K562 (cell line): ENCODE measurements at regions not wholly inside any gene's neighbourhood (a gene's known extent, or its start where the extent isn't known, plus 50 kb on each side); places are given as distances from the start of the nearest gene placed in this dataset.

Experiments
- ATAC-seq: fragments of 200-7000 bp; cut with Tn5 transposase; 3 replicates; pipeline ENCODE4 v1.9.1; 2020; ENCODE audit warnings: moderate library complexity
- BruUV-seq: library from RNA; stranded (reverse); fragments of 400-500 nt; replicated peaks from 2 replicates; lab custom pipeline; 2021; lab: Mats Ljungman, UMichigan
- CTCF ChIA-PET: fragments of 300-600 bp; formaldehyde crosslinking; extraction: SDS; loops from one replicate; lab custom pipeline; 2021; ENCODE audit warnings: low intra/inter-chr PET ratio; lab: Yijun Ruan, JAX
- POLR2A ChIA-PET: fragments of 300-600, 350-650 bp; sonication (Branson Sonifier 250); formaldehyde crosslinking; extraction: SDS; loops from one replicate; lab custom pipeline; 2021; ENCODE audit warnings: antibody characterized with exemption, inconsistent platforms; lab: Yijun Ruan, JAX
- DNase-seq, 4 experiments: peaks; one replicate each; pipeline versions ENCODE4 v3.0.0 to v3.0.0-alpha.2; 2011 to 2018; ENCODE audit warnings: low spot score in 3 of 4, mixed read lengths in 3 of 4; ENCODE audit errors: extremely low read depth in 1 of 4
- FAIRE-seq: peaks from 2 replicates; lab custom pipeline; 2011; peaks lifted over from hg19 to GRCh38; lab: Jason Lieb, UNC
- H2AFZ ChIP-seq: 2 replicates; pipeline ENCODE4 v1.6.0; 2011; ENCODE audit warnings: low read depth, low read length, control low read depth, inconsistent platforms
- H3K27ac ChIP-seq: fragments of 200-600 bp; 3 replicates; pipeline ENCODE4 v1.8.0; 2011; ENCODE audit warnings: low read depth, mild to moderate bottlenecking, control low read depth, inconsistent platforms, low read length, moderate library complexity, mixed read lengths; ENCODE audit errors: extremely low read depth
- H3K27me3 ChIP-seq, 2 experiments: fragments of 300-600 bp in 1 of 2; 2 replicates in 1 of 2; 3 replicates in 1 of 2; pipeline versions ENCODE4 v1.6.0 to v1.8.0; 2011; ENCODE audit warnings: inconsistent platforms in 2 of 2, low read length in 2 of 2, mild to moderate bottlenecking in 1 of 2, mixed read lengths in 1 of 2, moderate library complexity in 1 of 2; ENCODE audit not compliant: control insufficient read depth in 2 of 2, insufficient read depth in 2 of 2
- H3K36me3 ChIP-seq: fragments of 300-600 bp; 3 replicates; pipeline ENCODE4 v1.8.0; 2011; ENCODE audit warnings: mild to moderate bottlenecking, low read length, inconsistent platforms; ENCODE audit not compliant: control insufficient read depth, insufficient read depth
- H3K4me1 ChIP-seq, 2 experiments: fragments of 200-600 bp in 1 of 2; replicated peaks in 1 of 2; 2 replicates in 1 of 2; 3 replicates in 1 of 2; pipeline versions ENCODE4 v1.5.1 to v1.8.0; 2011; ENCODE audit warnings: inconsistent platforms in 2 of 2, low read length in 2 of 2, mild to moderate bottlenecking in 1 of 2, mixed read lengths in 1 of 2, moderate library complexity in 1 of 2; ENCODE audit not compliant: control insufficient read depth in 2 of 2, insufficient read depth in 2 of 2
- H3K4me2 ChIP-seq: 2 replicates; pipeline ENCODE4 v1.6.1; 2011; ENCODE audit warnings: low read length, control low read depth, inconsistent platforms, mixed read lengths; ENCODE audit not compliant: insufficient read depth
- H3K4me3 ChIP-seq: fragments of 200-600 bp; sonication (generic), shearing (Covaris generic); 2 replicates; pipeline ENCODE4 v1.5.1; 2016; ENCODE audit warnings: control low read depth, inconsistent platforms
- H3K79me2 ChIP-seq: fragments of 200-600 bp; 3 replicates; pipeline ENCODE4 v1.8.0; 2011; ENCODE audit warnings: low read length, inconsistent platforms; ENCODE audit not compliant: control insufficient read depth, insufficient read depth
- H3K9ac ChIP-seq, 2 experiments: 2 replicates each; pipeline versions ENCODE4 v1.6.0 to v1.6.1; 2011; ENCODE audit warnings: low read depth in 2 of 2, low read length in 2 of 2, control low read depth in 1 of 2, inconsistent platforms in 1 of 2, mild to moderate bottlenecking in 1 of 2, mixed read lengths in 1 of 2; ENCODE audit not compliant: insufficient read depth in 1 of 2
- H3K9me1 ChIP-seq: one replicate; pipeline ENCODE4 v1.6.0; 2011; ENCODE audit warnings: inconsistent platforms, mild to moderate bottlenecking, low read length, moderate library complexity; ENCODE audit not compliant: control insufficient read depth, insufficient read depth
- H3K9me3 ChIP-seq: replicated peaks from 2 replicates; pipeline ENCODE4 v1.5.1; 2011; ENCODE audit warnings: low read depth, low read length, inconsistent platforms; ENCODE audit not compliant: control insufficient read depth, insufficient read depth
- H4K20me1 ChIP-seq: replicated peaks from 2 replicates; pipeline ENCODE4 v1.6.1; 2011; ENCODE audit warnings: low read length, inconsistent platforms, mixed read lengths; ENCODE audit not compliant: control insufficient read depth, insufficient read depth
- NFRKB ChIP-seq: fragments of 450-650 bp; IDR thresholded peaks from 2 replicates; pipeline ENCODE4 v1.6.1; 2016; ENCODE audit warnings: low read depth
- PPARD ChIP-seq: fragments of 250-450 bp; sonication (Bioruptor Pico); IDR thresholded peaks from 2 replicates; pipeline ENCODE4 v1.8.0; 2022; ENCODE audit warnings: inconsistent platforms, mild to moderate bottlenecking, moderate library complexity
- RAD51 ChIP-seq: fragments of 450-650 bp; IDR thresholded peaks from 2 replicates; pipeline ENCODE4 v1.7.1; 2016; ENCODE audit warnings: low read depth, mild to moderate bottlenecking, borderline replicate concordance
- in situ Hi-C: fragments of 300-500 bp; cut with MboI; formaldehyde crosslinking; loops from 4 replicates; pipeline ENCODE4 v1.15.0; 2018; ENCODE audit warnings: inconsistent platforms, mixed read lengths
- intact Hi-C: fragments of 100-400 bp; cut with micrococcal nuclease; formaldehyde crosslinking; loops from 2 replicates; pipeline ENCODE4 v1.14.2; 2022
- TF ChIP-seq, protein P1 (sequence below): fragments of 250-450 bp; sonication (Bioruptor Pico); IDR thresholded peaks from 2 replicates; pipeline ENCODE4 v1.4.0; 2020
- TF ChIP-seq, protein P2 (sequence below): fragments of 250-450 bp; sonication (Bioruptor Pico); IDR thresholded peaks from 2 replicates; pipeline ENCODE4 v1.5.0; 2021; ENCODE audit warnings: mild to moderate bottlenecking, moderate library complexity

GRCh38 chr5:98066910-98067309 lies 706.6 kb upstream of the RGMB start:
- H3K36me3 ChIP-seq = no peaks in the 10 kb centered on the region
- no peak overlapping the region for H3K4me2 ChIP-seq
- no peak overlapping the region for H2AFZ ChIP-seq
- TF ChIP-seq NFRKB (no peak), RAD51 (no peak), PPARD (CRISPR knock-in tag) (no peak)
- TF ChIP-seq, protein P1, sequence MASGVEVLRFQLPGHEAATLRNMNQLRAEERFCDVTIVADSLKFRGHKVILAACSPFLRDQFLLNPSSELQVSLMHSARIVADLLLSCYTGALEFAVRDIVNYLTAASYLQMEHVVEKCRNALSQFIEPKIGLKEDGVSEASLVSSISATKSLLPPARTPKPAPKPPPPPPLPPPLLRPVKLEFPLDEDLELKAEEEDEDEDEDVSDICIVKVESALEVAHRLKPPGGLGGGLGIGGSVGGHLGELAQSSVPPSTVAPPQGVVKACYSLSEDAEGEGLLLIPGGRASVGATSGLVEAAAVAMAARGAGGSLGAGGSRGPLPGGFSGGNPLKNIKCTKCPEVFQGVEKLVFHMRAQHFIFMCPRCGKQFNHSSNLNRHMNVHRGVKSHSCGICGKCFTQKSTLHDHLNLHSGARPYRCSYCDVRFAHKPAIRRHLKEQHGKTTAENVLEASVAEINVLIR (CRISPR knock-in tag) = no peak
- TF ChIP-seq, protein P2, sequence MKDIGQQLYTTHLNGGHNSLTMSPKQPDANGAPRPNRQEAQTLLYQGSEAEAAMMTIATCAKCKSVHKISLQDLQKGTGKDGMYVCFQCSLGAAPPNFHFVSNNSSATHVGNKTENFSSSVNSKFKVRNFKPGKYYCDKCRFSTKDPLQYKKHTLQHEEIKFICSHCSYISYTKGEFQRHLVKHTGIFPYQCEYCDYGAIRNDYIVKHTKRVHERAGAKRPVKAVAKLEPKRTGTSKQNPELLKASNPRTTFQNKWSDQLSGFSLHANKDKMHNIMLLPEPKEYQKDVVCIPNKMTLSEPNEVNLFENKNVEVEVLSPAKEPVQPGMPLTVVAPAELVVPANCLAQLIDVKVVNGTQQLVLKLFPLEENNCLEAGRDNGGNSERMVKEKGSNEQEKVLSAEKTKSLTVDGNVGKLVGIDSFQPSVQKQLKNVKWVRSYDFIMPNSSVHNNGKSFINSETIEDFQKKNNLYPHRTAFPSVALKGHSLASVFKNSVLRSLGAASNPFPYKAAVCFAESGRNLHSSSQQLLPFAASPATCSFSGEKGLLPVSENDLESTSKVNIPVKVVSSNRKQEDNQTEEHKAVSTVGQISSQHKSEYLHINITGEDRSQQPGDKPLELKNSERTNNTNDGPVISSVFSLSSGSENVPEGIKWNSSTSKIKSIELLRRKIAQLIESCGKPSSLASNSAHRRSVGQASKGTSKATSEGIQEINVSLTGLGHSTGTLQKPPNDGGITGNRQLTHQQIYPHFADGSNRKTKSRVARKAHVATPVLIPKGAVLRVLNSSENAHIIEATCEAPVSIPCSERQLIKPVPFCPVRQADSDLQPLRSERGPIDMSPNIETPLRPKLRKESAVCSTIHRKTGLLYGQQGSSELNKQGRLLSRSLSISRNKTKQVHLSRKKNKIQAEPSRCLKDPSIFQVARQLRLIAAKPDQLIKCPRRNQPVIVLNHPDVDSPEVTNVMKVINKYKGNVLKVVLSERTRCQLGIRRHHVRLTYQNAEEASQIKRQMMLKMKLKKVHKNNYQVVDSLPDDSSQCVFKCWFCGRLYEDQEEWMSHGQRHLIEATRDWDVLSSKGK (CRISPR knock-in tag) = no peak
- no TSS peak for BruUV-seq
- no peaks in the 10 kb centered on the region for H3K79me2 ChIP-seq
- H3K9me1 ChIP-seq = no peaks in the 10 kb centered on the region
- no peak for ATAC-seq
- no peak for FAIRE-seq
- no peaks in the 10 kb centered on the region for H4K20me1 ChIP-seq
- H3K9me3 ChIP-seq = no peaks in the 10 kb centered on the region; the same call in 1 of the 2 replicates
- H3K4me1 ChIP-seq = no peaks in the 10 kb centered on the region
- CTCF ChIA-PET = no interaction called here
- POLR2A ChIA-PET = no interaction called here
- H3K27ac ChIP-seq = no peak overlapping the region
- no peaks in the 10 kb centered on the region for H3K27me3 ChIP-seq
- in situ Hi-C loops (no loop called here), intact Hi-C loops (no loop called here)
- H3K4me3 ChIP-seq = no peak overlapping the region
- no peak for DNase-seq
- H3K9ac ChIP-seq = no peak overlapping the region
